HEK293 (cell line): ENCODE measurements at regions not wholly inside any gene's neighbourhood (a gene's known extent, or its start where the extent isn't known, plus 50 kb on each side); places are given as distances from the start of the nearest gene placed in this dataset.
A peak's percentile ranks its signal among the peaks of the same experiment; 100 is the strongest.

Source experiments
- CTCF ChIA-PET: fragments of 350-600 bp; formaldehyde crosslinking; extraction: SDS; loops from one replicate; lab custom pipeline; 2021; ENCODE audit warnings: antibody characterized with exemption; lab: Yijun Ruan, JAX
- POLR2A ChIA-PET: fragments of 300-600 bp; formaldehyde crosslinking; extraction: SDS; loops from one replicate; lab custom pipeline; 2020; ENCODE audit warnings: antibody characterized with exemption, inconsistent platforms; lab: Yijun Ruan, JAX
- H3K27ac ChIP-seq: fragments of 200-500 bp; sonication (Bioruptor generic); 2 replicates; pipeline ENCODE4 v1.5.1; 2014; ENCODE audit warnings: low read depth, low read length, control low read depth, inconsistent platforms; ENCODE audit errors: extremely low read depth
- H3K36me3 ChIP-seq, 2 experiments: fragments of 200-500 bp in 1 of 2; sonication (Bioruptor generic) in 1 of 2; 1 replicate in 1 of 2; 2 replicates in 1 of 2; pipeline ENCODE4 v1.5.1; 2014 to 2017; ENCODE audit warnings: inconsistent platforms in 2 of 2, low read length in 2 of 2; ENCODE audit not compliant: control insufficient read depth in 2 of 2, insufficient read depth in 1 of 2
- H3K4me1 ChIP-seq: fragments of 200-500 bp; sonication (Bioruptor generic); 2 replicates; pipeline ENCODE4 v1.5.1; 2014; ENCODE audit warnings: mild to moderate bottlenecking, low read length, inconsistent platforms; ENCODE audit not compliant: control insufficient read depth, insufficient read depth
- H3K4me3 ChIP-seq: 2 replicates; pipeline ENCODE4 v1.5.1; 2011; ENCODE audit warnings: low read depth, mild to moderate bottlenecking, control low read depth, low read length, moderate library complexity
- H3K9me3 ChIP-seq: fragments of 200-500 bp; sonication (Bioruptor generic); 2 replicates; pipeline ENCODE4 v1.5.1; 2014; ENCODE audit warnings: low read depth, low read length, inconsistent platforms; ENCODE audit not compliant: control insufficient read depth, insufficient read depth
- GLIS2 ChIP-seq: fragments of 450-650 bp; formaldehyde crosslinking; IDR thresholded peaks from 2 replicates; pipeline ENCODE4 v1.5.1; 2016; ENCODE audit warnings: missing biosample characterization, missing genetic modification characterization
- IKZF3 ChIP-seq: fragments of 450-650 bp; IDR thresholded peaks from 2 replicates; pipeline ENCODE4 v1.5.0; 2018; ENCODE audit warnings: missing biosample characterization, mild to moderate bottlenecking, missing genetic modification characterization, moderate library complexity
- PRDM1 ChIP-seq: fragments of 450-650 bp; formaldehyde crosslinking; IDR thresholded peaks from 2 replicates; pipeline ENCODE4; 2016; ENCODE audit warnings: missing biosample characterization, missing genetic modification characterization
- RBAK ChIP-seq: fragments of 450-650 bp; formaldehyde crosslinking; IDR thresholded peaks from 2 replicates; pipeline ENCODE4 v1.5.1; 2016; ENCODE audit warnings: missing biosample characterization, missing genetic modification characterization
- SP7 ChIP-seq: fragments of 450-650 bp; formaldehyde crosslinking; IDR thresholded peaks from 2 replicates; pipeline ENCODE4 v1.5.1; 2016; ENCODE audit warnings: missing biosample characterization, missing genetic modification characterization
- WT1 ChIP-seq: fragments of 450-650 bp; formaldehyde crosslinking; IDR thresholded peaks from 2 replicates; pipeline ENCODE4 v1.5.1; 2016; ENCODE audit warnings: missing biosample characterization, missing genetic modification characterization
- YY2 ChIP-seq: fragments of 450-650 bp; formaldehyde crosslinking; IDR thresholded peaks from 2 replicates; pipeline ENCODE4 v1.5.1; 2016; ENCODE audit warnings: missing biosample characterization, missing genetic modification characterization
- ZBTB20 ChIP-seq: fragments of 450-650 bp; formaldehyde crosslinking; IDR thresholded peaks from 2 replicates; pipeline ENCODE4 v1.5.1; 2016; ENCODE audit warnings: missing biosample characterization, missing genetic modification characterization
- ZFP3 ChIP-seq: fragments of 450-650 bp; formaldehyde crosslinking; IDR thresholded peaks from 2 replicates; pipeline ENCODE4 v1.5.1; 2016; ENCODE audit warnings: low read depth, missing biosample characterization, missing genetic modification characterization
- ZNF302 ChIP-seq: fragments of 450-650 bp; formaldehyde crosslinking; IDR thresholded peaks from 2 replicates; pipeline ENCODE4 v1.5.1; 2016; ENCODE audit warnings: missing biosample characterization, missing genetic modification characterization, low read depth
- ZNF501 ChIP-seq: fragments of 450-650 bp; formaldehyde crosslinking; IDR thresholded peaks from 2 replicates; pipeline ENCODE4 v1.5.1; 2016; ENCODE audit warnings: missing biosample characterization, missing genetic modification characterization
- ZNF514 ChIP-seq: fragments of 450-650 bp; formaldehyde crosslinking; IDR thresholded peaks from 2 replicates; pipeline ENCODE4 v1.5.1; 2016; ENCODE audit warnings: missing biosample characterization, missing genetic modification characterization
- ZNF621 ChIP-seq: fragments of 450-650 bp; formaldehyde crosslinking; IDR thresholded peaks from 2 replicates; pipeline ENCODE4 v1.5.1; 2017; ENCODE audit warnings: missing biosample characterization, missing genetic modification characterization
- ZNF623 ChIP-seq: fragments of 450-650 bp; formaldehyde crosslinking; IDR thresholded peaks from 2 replicates; pipeline ENCODE4 v1.5.1; 2016; ENCODE audit warnings: missing biosample characterization, missing genetic modification characterization
- ZNF776 ChIP-seq: fragments of 450-650 bp; formaldehyde crosslinking; IDR thresholded peaks from 2 replicates; pipeline ENCODE4 v1.5.0; 2017; ENCODE audit warnings: missing biosample characterization, missing genetic modification characterization, borderline replicate concordance
- TF ChIP-seq, protein P1 (sequence below): fragments of 450-650 bp; formaldehyde crosslinking; IDR thresholded peaks from 2 replicates; pipeline ENCODE4 v1.5.1; 2016; ENCODE audit warnings: missing biosample characterization, missing genetic modification characterization
- TF ChIP-seq, protein P2 (sequence below): fragments of 450-650 bp; formaldehyde crosslinking; IDR thresholded peaks from 2 replicates; pipeline ENCODE4 v1.5.1; 2016; ENCODE audit warnings: missing biosample characterization, missing genetic modification characterization, borderline replicate concordance
- TF ChIP-seq, protein P3 (sequence below): fragments of 450-650 bp; formaldehyde crosslinking; IDR thresholded peaks from 2 replicates; pipeline ENCODE4 v1.5.1; 2017; ENCODE audit warnings: missing biosample characterization, missing genetic modification characterization
- TF ChIP-seq, protein P4 (sequence below): fragments of 450-650 bp; formaldehyde crosslinking; IDR thresholded peaks from 2 replicates; pipeline ENCODE4 v1.5.1; 2016; ENCODE audit warnings: missing biosample characterization, missing genetic modification characterization

DNA sequence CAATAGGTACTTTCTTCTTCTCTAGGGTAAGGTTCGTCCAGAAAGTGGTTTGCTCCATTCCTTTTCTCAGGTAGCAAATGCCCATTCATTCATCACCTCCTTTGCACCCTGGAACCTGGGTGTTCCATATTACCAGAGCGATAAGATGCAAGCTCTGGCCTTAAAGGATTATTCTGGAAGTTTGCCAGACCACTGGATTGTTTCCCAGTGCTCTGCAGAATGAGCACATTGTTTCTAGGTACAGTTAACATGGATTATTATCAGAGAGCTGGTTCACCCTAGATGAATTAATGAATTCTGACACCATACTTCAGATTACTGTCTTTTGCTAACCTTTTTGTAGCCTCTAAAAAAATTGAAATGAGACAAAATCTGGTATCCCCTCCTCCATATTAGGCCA is 170.9 kb upstream of the BMP4 start:
- no peaks in the 10 kb centered on the region for H3K36me3 ChIP-seq
- no peak overlapping the region for H3K27ac ChIP-seq
- H3K4me3 ChIP-seq = no peak overlapping the region
- H3K9me3 ChIP-seq = no peaks in the 10 kb centered on the region
- TF ChIP-seq, protein P1, sequence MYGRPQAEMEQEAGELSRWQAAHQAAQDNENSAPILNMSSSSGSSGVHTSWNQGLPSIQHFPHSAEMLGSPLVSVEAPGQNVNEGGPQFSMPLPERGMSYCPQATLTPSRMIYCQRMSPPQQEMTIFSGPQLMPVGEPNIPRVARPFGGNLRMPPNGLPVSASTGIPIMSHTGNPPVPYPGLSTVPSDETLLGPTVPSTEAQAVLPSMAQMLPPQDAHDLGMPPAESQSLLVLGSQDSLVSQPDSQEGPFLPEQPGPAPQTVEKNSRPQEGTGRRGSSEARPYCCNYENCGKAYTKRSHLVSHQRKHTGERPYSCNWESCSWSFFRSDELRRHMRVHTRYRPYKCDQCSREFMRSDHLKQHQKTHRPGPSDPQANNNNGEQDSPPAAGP (tag by site-specific recombination) = no peak
- TF ChIP-seq YY2 (tag by site-specific recombination) (no peak), ZNF776 (tag by site-specific recombination) (no peak), ZBTB20 (0 out of 2 replicates have a peak, but pooled peaks have one; percentile 30), ZNF621 (no peak)
- no peaks in the 10 kb centered on the region for H3K4me1 ChIP-seq
- POLR2A ChIA-PET = no interaction called here
- CTCF ChIA-PET = no interaction called here

DNA sequence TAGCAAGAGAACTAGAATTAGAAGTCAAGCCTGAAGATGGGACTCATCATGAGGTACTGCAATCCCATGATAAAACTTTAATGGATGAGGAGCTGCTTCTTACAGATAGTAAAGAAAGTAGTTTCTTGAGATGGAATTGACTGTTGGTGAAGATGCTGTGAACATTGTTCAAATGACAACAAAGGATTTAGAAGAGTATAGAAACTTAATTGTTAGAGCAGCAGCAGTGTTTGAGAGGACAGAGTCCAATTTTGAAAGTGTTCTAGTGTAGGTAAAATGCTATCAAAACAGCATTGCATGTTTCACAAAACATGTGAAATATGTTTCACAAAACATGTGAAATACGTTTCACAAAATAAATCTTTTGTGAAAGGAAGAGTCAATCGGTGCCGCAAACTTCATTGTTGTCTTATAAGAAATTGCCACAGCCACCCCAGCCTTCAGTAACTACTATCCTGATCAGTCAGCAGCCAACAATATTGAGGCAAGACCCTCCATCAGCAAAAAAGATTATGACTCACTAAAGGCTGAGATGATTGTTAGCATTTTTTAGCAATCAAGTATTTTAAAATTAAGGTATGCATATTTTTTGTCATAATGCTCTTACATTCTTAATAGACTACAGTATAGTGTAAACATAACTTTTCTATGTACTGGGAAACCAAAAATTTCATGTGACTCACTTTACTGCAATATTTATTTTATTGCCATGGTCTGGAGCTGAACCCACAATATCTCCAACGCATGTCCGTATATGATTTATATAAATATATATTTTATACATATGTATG is 173.4 kb upstream of the BMP4 start:
- Histone ChIP-seq H3K4me1 (no peaks in the 10 kb centered on the region), H3K4me3 (no peak overlapping the region), H3K36me3 (no peaks in the 10 kb centered on the region), H3K27ac (no peak overlapping the region), H3K9me3 (no peaks in the 10 kb centered on the region)
- CTCF ChIA-PET = no interaction called here
- POLR2A ChIA-PET = no interaction called here
- TF ChIP-seq ZNF501 (tag by site-specific recombination) (no peak), WT1 (no peak), PRDM1 (tag by site-specific recombination) (no peak), ZNF514 (no peak), IKZF3 (tag by site-specific recombination) (no peak), ZNF623 (tag by site-specific recombination) (no peak), ZNF302 (tag by site-specific recombination) (no peak), ZFP3 (tag by site-specific recombination) (no peak), RBAK (tag by site-specific recombination) (no peak), GLIS2 (tag by site-specific recombination) (no peak), SP7 (tag by site-specific recombination) (no peak), ZNF621 (no peak)
- TF ChIP-seq, protein P2, sequence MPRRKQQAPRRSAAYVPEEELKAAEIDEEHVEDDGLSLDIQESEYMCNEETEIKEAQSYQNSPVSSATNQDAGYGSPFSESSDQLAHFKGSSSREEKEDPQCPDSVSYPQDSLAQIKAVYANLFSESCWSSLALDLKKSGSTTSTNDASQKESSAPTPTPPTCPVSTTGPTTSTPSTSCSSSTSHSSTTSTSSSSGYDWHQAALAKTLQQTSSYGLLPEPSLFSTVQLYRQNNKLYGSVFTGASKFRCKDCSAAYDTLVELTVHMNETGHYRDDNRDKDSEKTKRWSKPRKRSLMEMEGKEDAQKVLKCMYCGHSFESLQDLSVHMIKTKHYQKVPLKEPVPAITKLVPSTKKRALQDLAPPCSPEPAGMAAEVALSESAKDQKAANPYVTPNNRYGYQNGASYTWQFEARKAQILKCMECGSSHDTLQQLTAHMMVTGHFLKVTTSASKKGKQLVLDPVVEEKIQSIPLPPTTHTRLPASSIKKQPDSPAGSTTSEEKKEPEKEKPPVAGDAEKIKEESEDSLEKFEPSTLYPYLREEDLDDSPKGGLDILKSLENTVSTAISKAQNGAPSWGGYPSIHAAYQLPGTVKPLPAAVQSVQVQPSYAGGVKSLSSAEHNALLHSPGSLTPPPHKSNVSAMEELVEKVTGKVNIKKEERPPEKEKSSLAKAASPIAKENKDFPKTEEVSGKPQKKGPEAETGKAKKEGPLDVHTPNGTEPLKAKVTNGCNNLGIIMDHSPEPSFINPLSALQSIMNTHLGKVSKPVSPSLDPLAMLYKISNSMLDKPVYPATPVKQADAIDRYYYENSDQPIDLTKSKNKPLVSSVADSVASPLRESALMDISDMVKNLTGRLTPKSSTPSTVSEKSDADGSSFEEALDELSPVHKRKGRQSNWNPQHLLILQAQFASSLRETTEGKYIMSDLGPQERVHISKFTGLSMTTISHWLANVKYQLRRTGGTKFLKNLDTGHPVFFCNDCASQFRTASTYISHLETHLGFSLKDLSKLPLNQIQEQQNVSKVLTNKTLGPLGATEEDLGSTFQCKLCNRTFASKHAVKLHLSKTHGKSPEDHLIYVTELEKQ (tag by site-specific recombination) = no peak
- TF ChIP-seq, protein P3, sequence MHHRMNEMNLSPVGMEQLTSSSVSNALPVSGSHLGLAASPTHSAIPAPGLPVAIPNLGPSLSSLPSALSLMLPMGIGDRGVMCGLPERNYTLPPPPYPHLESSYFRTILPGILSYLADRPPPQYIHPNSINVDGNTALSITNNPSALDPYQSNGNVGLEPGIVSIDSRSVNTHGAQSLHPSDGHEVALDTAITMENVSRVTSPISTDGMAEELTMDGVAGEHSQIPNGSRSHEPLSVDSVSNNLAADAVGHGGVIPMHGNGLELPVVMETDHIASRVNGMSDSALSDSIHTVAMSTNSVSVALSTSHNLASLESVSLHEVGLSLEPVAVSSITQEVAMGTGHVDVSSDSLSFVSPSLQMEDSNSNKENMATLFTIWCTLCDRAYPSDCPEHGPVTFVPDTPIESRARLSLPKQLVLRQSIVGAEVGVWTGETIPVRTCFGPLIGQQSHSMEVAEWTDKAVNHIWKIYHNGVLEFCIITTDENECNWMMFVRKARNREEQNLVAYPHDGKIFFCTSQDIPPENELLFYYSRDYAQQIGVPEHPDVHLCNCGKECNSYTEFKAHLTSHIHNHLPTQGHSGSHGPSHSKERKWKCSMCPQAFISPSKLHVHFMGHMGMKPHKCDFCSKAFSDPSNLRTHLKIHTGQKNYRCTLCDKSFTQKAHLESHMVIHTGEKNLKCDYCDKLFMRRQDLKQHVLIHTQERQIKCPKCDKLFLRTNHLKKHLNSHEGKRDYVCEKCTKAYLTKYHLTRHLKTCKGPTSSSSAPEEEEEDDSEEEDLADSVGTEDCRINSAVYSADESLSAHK (tag by site-specific recombination) = no peak
- TF ChIP-seq, protein P4, sequence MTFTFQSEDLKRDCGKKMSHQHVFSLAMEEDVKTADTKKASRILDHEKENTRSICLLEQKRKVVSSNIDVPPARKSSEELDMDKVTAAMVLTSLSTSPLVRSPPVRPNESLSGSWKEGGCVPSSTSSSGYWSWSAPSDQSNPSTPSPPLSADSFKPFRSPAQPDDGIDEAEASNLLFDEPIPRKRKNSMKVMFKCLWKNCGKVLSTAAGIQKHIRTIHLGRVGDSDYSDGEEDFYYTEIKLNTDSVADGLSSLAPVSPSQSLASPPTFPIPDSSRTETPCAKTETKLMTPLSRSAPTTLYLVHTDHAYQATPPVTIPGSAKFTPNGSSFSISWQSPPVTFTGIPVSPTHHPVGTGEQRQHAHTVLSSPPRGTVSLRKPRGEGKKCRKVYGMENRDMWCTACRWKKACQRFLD (tag by site-specific recombination) = no peak
